SK-MEL-5 (cell line): ENCODE measurements at regions not wholly inside any gene's neighbourhood (a gene's known extent, or its start where the extent isn't known, plus 50 kb on each side); places are given as distances from the start of the nearest gene placed in this dataset.

ENCODE experiments used
- DNase-seq: peaks from one replicate; pipeline ENCODE4 v3.0.0-alpha.2; 2016; ENCODE audit warnings: low read depth, low spot score
- in situ Hi-C: cut with HindIII; loops from 2 replicates; pipeline ENCODE4 v1.10.0; 2016; ENCODE audit warnings: low sequenced_read_pairs, high pct_unique_total_duplicates, low pct_unique_long_range_greater_than_20kb

GRCh38 chr1:60394436-60394835, 320.9 kb upstream of the C1orf87 start:
- no peak for DNase-seq
- in situ Hi-C loops = no loop called here

DNA sequence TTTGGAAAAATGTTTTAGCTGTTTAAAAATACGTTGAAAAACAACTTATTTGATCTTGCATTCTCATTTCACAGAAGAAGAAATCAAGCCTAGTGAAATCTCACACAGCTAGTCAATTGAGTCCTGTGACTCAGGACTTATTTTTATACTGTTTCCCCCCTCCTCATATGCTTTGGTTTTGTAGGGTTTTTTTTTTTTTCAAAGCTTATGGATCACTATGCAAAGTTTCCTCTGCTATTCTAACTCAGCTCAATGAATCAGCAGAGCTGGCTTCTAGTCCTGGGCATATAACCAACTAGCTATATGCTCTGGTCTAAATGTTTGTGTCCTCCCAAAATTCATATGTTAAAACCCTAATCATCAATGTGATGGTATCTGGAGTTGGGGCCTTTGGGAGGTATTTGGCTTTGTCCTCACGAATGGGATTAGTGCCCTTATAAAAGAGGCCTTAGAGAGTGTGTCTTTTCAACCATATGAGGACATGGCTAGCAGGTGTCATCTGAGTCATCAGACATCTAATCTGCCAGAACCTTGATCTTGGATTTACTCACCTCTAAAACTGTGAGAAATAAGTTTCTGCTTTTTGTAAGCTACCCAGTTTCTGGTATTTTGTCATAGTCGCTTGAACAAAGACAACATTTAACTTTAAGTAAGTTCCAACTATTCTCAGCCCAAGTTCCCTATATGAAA, 317.2 kb upstream of the C1orf87 start:
- in situ Hi-C loops = no loop called here
- no peak for DNase-seq

GRCh38 chr1:60388092-60388987, 314.8 kb upstream of the C1orf87 start:
- no peak for DNase-seq
- in situ Hi-C loops = no loop called here

- in situ Hi-C loops = no loop called here
- DNase-seq = no peak
Measured at GRCh38 chr1:60387175-60387574, 313.6 kb upstream of the C1orf87 start.

GRCh38 chr1:60386249-60386648, 312.7 kb upstream of the C1orf87 start:
- in situ Hi-C loops = no loop called here
- no peak for DNase-seq

GRCh38 chr1:60376196-60376595, 302.6 kb upstream of the C1orf87 start:
- in situ Hi-C loops = no loop called here
- DNase-seq = no peak

GRCh38 chr1:60374537-60374936, 301.0 kb upstream of the C1orf87 start:
- DNase-seq = no peak
- in situ Hi-C loops = no loop called here

DNA sequence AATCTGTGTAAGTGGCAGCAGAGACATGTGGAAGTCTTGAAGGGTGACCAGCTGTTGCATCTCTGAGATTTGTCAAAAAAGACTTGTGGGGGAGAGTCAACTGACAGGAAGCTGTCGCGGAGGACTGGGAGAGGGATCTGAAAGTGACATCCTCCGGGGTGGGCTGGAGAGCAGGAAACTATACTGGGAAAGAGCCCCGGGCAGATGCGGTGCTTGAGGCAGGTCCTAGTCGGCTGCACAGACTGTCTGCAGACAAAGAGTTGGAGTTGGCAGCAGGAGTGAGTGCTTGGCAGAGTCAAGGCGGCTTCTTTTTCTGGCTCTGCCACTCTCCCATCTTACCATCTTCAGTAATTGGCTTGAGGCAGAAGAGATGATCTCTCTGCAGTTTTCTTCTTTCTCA, 294.0 kb upstream of the C1orf87 start:
- no peak for DNase-seq
- in situ Hi-C loops = no loop called here

DNA sequence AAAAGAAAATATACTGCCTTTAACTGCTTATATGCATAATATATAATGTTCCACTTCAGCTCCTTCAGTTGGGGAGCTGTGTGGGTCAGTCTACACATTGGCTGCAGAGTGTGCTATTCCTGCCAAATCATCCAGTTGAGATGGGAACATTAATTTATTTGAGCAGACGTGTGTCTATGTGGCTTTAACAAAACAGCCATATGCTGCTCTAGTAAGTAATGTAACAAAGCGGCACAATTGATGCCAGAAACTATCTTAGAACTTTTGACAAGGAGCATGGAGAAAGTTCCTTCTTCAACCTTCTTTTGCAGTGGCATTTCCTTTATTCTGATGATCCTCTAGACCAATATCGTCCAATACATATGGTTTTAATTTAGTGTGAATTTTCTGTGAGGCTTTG, 285.9 kb upstream of the C1orf87 start:
- in situ Hi-C loops = no loop called here
- no peak for DNase-seq

DNA sequence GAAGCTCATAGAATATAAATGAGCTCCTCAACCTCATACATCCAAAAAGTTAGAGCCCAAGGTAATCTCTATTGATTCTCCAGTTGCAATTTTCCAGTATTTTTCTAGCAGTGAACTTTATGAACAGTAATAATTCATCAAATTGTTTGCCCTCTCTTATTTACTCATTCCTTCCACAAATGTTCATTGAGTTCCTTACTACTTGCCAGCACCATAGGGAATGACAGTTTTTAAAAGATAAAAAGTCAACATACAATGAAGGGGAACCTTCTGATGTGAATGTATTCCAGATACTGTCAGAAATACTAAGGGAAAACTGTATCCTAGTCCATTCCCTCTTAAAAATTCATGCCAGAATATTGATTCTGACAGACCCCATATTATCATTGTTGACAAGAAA, 277.0 kb upstream of the C1orf87 start:
- in situ Hi-C loops = no loop called here
- DNase-seq = no peak

DNA sequence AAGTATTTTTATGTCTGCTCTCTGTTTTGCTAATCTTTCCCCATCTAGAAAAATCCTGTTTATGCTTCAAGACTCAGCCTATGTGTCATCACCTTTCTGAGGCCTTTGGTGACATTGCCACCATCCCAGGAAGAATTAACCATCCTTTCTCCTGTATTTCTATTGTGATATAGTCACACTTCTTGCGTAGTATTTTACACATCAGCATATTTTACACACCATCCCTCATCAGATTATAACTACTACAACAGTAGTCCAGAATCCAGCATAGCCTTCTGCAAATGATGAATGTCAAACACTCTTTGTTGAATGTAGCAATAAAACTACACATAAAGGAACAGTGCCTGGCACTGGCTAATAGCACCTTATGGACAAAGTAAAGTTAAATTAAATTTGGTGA, 275.3 kb upstream of the C1orf87 start:
- in situ Hi-C loops = no loop called here
- DNase-seq = no peak

- in situ Hi-C loops = no loop called here
- no peak for DNase-seq
Measured at GRCh38 chr1:60345621-60346020, 272.1 kb upstream of the C1orf87 start.

DNA sequence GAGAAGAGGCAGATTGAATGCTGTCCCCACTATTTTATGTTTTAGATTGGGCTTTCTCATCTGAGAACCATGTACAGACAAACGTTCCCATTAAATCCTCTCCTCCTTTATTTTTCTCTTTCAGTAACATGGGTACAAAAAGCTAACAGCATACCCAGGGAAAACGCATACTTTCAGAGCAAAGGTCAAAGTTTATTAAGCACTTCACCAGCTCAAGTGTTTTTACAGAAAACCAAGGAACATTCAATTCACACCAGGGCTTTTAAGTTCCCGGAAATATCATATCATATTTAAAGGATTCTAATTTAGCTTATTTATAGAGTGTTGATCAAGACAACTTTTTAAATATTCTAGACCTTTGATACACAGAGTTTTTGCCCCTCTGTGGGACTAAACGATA, 271.5 kb upstream of the C1orf87 start:
- in situ Hi-C loops = no loop called here
- DNase-seq = no peak

DNA sequence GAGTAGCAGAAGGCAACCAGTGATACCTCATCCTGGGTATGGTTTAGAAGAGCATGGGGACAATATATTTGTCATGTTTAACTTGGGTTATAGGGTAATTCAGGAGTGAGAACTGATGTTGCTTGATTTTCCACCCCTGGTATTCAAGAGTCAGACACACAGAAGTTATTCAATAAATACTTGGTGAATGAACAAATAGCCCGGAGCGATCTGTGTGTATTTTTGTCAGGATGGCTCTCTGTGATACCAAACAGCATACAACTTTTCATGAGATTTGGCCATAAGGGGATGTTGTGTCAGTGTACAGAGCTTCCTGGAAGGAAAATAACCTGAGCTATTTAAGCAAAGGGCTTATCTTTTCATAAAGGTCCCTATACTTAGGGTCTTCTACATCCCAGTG, 270.2 kb upstream of the C1orf87 start:
- no peak for DNase-seq
- in situ Hi-C loops = no loop called here

GRCh38 chr1:60342569-60342968, 269.0 kb upstream of the C1orf87 start:
- no peak for DNase-seq
- in situ Hi-C loops = no loop called here

DNA sequence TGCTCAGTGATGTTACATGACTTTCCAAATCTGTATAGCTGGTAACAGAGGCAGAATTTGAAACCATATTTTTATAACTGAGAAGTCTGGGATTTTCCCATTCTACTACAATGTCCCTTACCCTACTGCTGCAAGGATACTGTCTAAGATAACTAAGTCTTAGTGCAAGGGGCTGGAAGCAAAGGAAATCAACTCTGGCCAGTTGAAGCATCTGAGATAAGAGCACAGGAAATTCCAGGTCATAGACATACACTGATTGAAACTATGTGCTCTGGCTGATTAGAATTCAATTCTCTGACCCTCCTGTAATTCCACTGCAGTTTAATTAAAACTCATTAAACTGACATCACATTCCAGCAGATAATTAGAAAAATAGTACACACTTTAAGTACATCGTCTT, 267.7 kb upstream of the C1orf87 start:
- DNase-seq = no peak
- in situ Hi-C loops = no loop called here

DNA sequence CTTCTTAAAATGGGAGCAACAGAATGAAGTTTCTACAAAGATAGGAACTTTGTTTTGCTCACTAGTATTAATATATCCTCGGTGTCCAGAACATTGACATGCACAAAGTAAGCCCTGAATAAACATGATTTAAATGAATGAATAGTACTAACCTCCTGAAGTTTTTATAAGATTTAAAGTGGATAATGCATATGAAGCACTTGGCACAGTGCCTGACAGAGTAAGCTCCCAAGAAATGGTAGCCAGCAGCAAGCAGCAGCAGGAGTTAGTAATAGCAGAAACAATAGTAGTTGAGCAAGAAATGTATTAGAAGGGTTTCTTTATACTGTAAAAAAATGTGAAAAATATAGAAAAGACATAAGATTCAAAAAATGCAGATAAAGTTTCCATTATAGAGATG, 258.1 kb upstream of the C1orf87 start:
- DNase-seq = no peak
- in situ Hi-C loops = no loop called here

DNA sequence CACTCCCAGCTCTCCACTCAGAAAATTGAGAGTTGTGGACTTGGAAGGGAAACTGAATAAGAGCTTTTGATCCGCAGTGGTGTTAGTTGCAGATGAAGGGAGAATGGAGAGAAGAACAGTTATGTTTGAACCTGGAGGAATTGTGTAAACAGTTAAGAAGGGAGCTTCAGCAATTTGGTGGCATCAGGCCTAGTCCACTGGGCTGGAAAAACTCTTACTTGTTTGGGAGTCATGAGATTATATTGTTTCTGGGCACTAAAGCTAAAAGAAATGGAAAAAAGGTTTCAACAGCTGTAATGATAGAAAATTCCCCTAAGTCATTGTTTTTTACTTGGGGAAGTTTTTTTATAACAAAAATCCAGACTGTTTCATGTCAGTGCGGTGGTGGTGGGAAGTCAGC, 256.1 kb upstream of the C1orf87 start:
- DNase-seq = no peak
- in situ Hi-C loops = no loop called here

- no peak for DNase-seq
- in situ Hi-C loops = no loop called here
Measured at GRCh38 chr1:60311838-60312237, 238.3 kb upstream of the C1orf87 start.
